Hepatic stellate cell (primary cell): ENCODE measurements at regions not wholly inside any gene's neighbourhood (a gene's known extent, or its start where the extent isn't known, plus 50 kb on each side); places are given as distances from the start of the nearest gene placed in this dataset.

Source experiments
- DNase-seq: peaks from one replicate; pipeline ENCODE4 v3.0.0; 2011; ENCODE audit warnings: low spot score

GRCh38 chr2:128401680-128402079 is 83.0 kb upstream of the HS6ST1 start:
- no peak for DNase-seq

GRCh38 chr2:128402911-128403670 is 84.4 kb upstream of the HS6ST1 start:
- DNase-seq: no peak

- DNase-seq: no peak
These were observed 85.4 kb upstream of the HS6ST1 start for GRCh38 chr2:128403814-128404708.

DNA sequence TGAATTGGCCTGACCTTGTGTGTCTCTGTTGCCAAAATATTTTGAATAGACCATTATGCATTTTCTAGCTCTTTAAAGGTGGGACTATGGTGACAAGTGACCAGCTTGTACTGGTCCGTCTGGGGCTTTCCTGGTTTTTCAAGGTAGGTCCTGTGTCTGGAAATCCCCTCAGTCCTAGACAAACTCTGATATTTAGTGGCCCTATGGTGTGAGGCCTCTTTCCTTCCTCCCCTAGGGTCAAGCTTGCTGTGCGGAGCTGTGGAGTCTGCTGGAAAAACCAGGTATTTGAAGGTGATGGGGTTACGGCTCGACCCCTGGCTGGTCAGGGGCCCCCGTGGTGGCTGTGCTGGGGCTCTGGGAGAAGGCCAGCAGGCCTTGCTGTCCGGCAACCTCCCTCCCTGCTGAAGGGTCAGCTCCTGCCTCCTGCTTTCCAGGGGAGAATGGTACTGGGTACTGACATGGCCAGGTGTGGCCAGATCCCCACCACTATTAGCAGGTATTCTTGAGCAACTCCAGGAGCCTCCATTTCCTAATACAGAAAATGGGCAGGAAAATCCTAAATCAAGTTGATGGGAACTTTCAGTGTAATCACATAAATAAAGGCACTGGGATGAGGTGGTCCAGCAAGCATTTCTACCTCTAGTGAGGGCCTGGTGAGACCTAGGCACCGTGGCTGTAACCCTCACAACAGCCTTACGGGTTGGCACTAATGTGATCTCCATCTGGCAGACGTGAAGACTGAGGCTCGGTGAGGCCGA is 86.2 kb upstream of the HS6ST1 start:
- DNase-seq: no peak

DNA sequence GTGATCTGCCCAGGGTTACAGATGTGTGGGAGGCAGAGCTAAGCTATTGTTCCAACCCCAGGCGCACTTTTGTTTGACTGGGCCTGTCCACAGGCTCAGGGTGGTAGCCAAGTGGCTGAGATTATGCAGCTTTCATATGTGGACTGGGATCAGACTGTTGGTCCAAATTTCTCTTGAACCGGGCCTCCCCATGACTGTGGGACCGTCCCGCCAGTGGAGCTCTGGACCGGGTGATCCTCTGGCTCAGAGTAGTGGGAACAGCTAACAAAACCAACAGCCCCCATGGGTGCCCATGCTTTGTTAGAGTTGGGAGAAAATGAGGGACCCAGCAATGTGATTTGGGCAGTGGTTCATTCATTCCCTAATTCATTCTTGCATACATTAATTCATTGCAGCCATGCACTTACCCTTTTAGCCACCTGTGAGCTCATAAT is 86.8 kb upstream of the HS6ST1 start:
- no peak for DNase-seq

DNA sequence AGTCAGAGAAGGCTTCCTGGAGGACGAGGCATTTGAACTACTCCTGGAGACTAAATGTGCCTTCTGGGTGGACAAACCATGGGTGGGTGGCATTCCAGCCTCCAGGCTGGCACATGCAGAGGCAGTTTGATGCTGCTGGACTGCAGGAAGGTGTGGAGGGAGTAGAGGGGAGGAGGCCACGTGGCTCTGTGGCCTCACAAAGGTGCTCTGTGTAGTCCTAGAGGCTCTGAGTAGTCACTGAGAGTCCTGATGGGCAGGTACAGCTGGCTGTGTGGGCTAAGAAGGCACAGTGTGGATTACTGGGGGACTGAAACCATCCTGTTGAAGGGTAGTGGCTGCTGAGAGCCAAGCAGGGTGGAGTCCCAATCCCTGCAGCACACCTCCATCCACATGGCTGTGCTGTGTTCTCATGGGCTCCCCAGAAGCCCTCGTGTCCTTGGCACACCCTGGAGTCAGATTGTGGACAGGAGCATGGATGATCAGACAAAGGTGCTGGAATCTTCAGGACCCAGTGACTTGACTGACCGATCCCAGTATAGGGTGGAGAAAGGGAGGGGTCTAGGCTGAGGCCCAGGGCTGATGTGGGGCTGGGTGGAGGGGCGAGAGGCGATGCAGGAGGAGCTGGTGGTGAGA is 87.4 kb upstream of the HS6ST1 start:
- DNase-seq: no peak

GRCh38 chr2:128406736-128407554 is 88.3 kb upstream of the HS6ST1 start:
- DNase-seq: no peak

DNA sequence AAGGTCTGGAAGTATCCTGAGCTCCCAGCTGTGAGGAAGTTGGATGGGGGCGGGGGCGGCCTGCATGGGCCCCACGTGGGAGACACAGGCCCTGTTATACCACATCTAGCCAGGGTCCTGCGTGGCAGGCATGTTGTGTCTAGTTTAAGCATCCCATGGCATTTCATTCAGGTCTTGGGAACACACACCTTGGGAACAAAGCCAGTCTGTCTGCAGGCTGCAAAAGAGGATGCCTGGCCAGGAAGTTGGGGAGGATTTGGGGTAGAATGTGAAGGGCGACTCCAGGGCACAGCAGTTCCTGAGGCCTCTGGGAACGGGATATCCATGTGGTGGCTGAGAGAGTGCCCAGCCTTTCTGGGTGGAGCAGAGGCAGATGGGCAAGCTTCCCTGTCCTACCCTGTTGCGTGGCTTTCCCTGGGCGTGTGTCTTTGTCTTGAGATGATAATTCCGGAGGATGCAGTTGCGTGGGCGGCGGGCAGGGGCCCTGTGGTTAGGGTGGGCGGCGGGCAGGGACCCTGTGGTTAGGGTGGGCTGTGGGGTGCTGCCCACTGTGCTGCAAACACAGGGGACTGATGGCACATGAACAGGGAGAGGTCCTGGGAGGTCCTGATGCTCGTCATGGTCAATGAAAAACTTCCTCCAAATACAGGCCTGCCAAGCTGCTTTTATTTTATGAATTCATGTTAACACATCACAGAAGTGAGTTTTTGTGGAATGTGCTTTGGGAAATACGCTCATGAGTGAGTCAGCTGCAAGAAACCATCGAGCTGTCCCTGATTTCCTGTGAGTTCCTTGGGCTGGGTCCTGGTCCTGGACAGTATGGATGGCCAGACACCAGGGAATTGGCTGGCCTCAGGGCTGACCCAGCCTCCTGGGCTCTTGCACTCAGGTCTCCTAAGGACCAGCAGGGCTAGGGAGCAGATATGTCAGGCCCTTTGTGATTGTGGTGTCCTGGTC is 90.0 kb upstream of the HS6ST1 start:
- DNase-seq: peak; percentile 89

GRCh38 chr2:128409326-128410034 is 90.8 kb upstream of the HS6ST1 start:
- DNase-seq: no peak

GRCh38 chr2:128410035-128410757 is 91.5 kb upstream of the HS6ST1 start:
- no peak for DNase-seq

DNA sequence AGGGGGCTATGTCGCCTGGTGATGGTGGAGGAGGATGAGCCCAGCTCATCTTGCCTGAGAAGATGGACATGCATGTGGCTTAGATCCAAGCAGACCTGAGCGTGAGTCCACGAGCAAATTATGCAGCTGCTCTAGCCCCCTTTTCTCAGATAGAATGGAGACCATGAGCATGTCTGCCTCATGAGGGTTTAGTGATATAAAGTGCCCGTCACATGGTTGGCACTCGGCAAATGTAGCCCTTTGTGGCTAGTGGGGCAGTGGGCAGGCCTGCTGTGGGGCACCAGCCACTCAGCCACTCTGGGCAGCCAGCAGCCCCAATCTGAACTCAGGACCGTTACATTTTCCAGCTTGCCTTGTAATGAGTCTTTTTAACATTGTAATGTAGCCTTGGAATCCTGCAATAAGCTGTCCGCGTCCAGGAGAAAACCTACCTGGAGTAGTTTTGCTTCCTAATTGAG is 92.1 kb upstream of the HS6ST1 start:
- no peak for DNase-seq

DNA sequence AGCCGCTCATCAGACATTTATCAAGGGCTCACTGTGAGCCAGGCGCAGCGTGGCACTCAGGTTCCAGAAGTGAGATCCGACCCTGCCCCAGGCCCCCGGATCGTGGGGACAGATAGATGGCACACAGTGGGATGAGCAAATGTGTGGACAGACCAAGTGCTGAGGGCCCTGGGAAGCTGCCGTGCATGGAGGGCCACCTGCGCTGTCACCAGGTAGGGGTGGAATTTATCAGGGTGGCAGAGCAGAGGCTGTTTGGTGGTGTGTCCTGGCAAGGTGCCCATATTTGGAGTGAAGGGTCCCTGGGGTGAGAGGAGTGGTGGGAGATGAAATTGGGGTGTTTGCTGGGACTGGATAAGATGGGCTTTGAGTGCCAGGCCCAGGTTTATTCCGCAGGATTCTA is 92.8 kb upstream of the HS6ST1 start:
- no peak for DNase-seq

DNA sequence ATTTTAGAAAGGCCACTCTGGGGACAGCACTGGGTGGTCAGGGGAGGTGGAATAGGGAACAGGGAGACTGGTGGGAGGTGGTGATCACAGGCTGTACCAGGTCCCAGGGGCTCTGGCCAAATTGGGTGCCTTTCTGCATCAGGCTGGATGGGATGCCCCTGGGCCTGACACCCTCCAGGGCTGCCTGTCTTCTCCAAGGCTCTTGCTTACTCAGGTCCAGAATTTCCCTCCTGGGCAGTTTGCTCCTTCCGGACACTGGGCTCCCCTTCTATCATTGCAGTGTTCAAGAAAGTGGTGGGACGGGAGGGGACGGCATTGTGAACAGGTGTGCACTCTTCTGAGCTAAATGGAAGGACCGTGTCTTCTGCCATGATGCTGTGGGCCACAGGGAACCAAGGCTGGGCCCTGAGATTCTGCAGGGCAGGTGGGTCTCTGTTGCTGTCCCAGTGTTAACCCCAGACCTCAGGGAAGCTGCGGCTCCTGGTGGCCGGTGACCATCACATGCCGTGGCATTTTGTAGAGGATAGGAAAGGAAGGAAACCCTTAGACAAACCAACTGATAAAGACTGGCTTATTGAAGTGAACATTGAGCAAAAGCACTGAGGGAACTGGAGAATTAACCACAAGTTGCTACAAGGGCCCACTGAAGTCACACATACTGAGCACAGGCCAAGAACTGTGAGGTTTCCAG is 93.7 kb upstream of the HS6ST1 start:
- DNase-seq: no peak

- no peak for DNase-seq
These were observed 94.5 kb upstream of the HS6ST1 start for GRCh38 chr2:128413014-128413717.

DNA sequence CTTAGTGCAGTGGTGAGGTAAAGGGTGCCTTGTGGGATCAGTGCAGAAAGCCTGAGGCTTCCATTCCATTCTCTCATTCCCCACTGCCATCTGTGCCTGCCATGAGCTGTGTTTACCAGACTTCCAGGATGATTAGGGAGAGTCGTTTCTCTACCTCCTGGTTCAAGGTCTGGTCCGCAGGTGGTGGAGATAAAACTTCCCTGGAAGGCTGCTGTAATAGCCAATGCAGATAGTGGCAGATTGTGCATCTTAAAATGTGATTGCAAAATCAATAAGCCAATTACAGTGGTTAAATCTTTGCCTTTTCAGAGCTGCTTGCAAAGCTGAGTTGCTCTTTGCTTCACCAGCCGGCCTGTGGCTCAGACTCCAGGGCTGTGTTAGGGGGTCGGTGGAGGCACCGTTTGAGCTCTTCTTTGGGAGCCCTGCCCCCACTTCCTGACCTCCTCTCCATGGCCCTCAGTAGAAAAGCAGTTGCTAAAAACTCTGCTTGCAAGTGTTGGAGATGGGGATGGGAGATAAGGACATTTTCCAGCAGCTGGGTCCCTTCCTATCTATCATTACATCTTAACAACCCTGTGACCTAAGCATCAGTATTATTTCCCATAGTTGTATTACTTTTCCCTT is 95.2 kb upstream of the HS6ST1 start:
- DNase-seq: no peak

GRCh38 chr2:128414351-128414750 is 95.7 kb upstream of the HS6ST1 start:
- no peak for DNase-seq
